BJ (cell line): ENCODE measurements at regions not wholly inside any gene's neighbourhood (a gene's known extent, or its start where the extent isn't known, plus 50 kb on each side); places are given as distances from the start of the nearest gene placed in this dataset.

Experiments
- CTCF ChIA-PET: fragments of 350-600 bp; formaldehyde crosslinking; extraction: SDS; loops from one replicate; lab custom pipeline; 2021; ENCODE audit warnings: antibody characterized with exemption, inconsistent platforms; lab: Yijun Ruan, JAX
- POLR2A ChIA-PET: fragments of 300-600 bp; sonication (Branson Sonifier 250); formaldehyde crosslinking; extraction: SDS; loops from one replicate; lab custom pipeline; 2021; ENCODE audit warnings: antibody characterized with exemption; lab: Charles Lee
- DNase-seq: peaks from one replicate; pipeline ENCODE4 v3.0.0-alpha.2; 2011; ENCODE audit warnings: low read depth
- H3K27me3 ChIP-seq: 2 replicates; pipeline ENCODE4 v1.6.0; 2011; ENCODE audit warnings: low read length; ENCODE audit not compliant: control insufficient read depth, insufficient read depth
- H3K36me3 ChIP-seq: 2 replicates; pipeline ENCODE4 v1.5.1; 2011; ENCODE audit warnings: low read length; ENCODE audit not compliant: control insufficient read depth, insufficient read depth
- H3K4me3 ChIP-seq: 2 replicates; pipeline ENCODE4 v1.5.1; 2011; ENCODE audit warnings: low read depth, mild to moderate bottlenecking, control low read depth, low read length
- TF ChIP-seq, protein P1 (sequence below): IDR thresholded peaks from 2 replicates; pipeline ENCODE4 v1.5.1; 2011; ENCODE audit warnings: low read depth, mild to moderate bottlenecking, control low read depth, inconsistent platforms, low read length, moderate library complexity; ENCODE audit not compliant: insufficient read depth

DNA sequence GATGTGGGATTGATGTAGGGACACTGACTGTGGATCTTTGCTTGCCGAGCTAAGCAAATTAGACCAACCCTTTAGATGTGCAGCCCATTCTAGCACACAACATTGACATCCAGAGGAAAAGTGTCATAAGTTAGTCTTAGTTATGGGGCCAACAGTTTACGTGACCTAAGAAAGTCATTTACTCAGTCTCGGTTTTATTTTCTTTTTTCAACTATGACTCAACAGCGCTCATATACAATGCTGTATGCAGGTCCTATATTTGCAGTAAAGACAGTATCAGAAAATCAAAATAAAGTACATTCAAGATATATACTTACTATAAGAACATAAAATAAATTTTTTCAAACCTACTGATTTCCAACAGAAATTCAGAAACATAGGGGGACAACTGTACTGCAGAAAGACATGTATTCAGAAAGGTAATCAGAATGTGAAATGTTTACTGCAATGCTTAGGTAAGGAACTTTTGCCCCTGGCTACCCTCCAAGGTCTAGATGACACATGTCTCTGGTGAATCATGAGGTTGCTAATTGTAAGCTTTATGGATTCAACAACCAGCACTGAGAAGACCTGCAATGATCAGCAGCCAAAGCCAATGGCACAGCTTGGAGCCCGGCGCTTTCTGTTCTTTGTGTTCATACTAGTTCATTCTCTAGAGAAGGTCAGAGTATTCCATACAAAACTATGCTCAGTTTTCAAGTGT is 317.5 kb upstream of the CNTN6 start:
- no peaks in the 10 kb centered on the region for H3K36me3 ChIP-seq
- CTCF ChIA-PET, result no interaction called here
- POLR2A ChIA-PET, result no interaction called here
- DNase-seq, result no peak
- TF ChIP-seq, protein P1, sequence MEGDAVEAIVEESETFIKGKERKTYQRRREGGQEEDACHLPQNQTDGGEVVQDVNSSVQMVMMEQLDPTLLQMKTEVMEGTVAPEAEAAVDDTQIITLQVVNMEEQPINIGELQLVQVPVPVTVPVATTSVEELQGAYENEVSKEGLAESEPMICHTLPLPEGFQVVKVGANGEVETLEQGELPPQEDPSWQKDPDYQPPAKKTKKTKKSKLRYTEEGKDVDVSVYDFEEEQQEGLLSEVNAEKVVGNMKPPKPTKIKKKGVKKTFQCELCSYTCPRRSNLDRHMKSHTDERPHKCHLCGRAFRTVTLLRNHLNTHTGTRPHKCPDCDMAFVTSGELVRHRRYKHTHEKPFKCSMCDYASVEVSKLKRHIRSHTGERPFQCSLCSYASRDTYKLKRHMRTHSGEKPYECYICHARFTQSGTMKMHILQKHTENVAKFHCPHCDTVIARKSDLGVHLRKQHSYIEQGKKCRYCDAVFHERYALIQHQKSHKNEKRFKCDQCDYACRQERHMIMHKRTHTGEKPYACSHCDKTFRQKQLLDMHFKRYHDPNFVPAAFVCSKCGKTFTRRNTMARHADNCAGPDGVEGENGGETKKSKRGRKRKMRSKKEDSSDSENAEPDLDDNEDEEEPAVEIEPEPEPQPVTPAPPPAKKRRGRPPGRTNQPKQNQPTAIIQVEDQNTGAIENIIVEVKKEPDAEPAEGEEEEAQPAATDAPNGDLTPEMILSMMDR, result no peak
- no peak overlapping the region for H3K4me3 ChIP-seq
- H3K27me3 ChIP-seq, result no peaks in the 10 kb centered on the region

DNA sequence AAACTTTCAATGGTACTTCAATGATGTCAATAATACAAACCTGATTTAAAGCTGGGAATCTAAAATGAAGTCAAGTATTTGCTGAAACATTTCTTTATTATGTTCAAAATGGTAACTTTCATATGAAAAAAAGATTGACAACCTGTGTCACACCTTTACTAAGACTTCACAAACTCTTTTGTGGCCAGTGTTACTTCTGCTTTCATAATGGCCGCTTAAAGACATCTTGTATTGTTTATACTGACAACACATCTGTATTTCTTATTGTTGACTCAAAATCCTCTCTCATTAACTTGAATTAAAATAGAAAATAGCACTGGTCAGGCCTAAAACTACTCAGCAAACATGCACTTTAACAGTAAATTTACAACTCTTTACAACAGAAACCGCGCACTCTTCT is 312.3 kb upstream of the CNTN6 start:
- ChIA-PET CTCF (no interaction called here), POLR2A (no interaction called here)
- TF ChIP-seq, protein P1, result no peak
- H3K27me3 ChIP-seq, result no peaks in the 10 kb centered on the region
- no peaks in the 10 kb centered on the region for H3K36me3 ChIP-seq
- DNase-seq, result no peak
- no peak overlapping the region for H3K4me3 ChIP-seq

DNA sequence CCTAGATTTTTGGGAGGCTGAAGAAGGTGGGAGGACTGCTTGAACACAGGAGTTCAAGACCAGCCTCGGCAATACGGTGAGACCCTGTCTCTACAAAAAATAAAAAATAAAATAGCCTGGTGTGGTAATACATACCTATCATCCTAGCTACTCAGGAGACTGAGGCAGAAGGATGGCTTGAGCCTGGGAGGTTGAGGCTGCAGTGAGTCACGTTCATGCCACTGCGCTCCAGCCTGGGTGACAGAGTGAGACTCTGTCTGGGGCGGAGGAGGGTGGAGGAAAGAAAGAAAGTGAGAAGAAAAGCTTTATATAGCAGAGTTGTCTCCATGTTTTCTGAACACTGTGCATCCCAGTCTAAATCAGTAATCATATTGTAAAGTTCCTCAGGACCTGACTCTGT is 301.4 kb upstream of the CNTN6 start:
- no peak for DNase-seq
- TF ChIP-seq, protein P1, result no peak
- Histone ChIP-seq H3K36me3 (no peaks in the 10 kb centered on the region), H3K4me3 (no peak overlapping the region), H3K27me3 (no peaks in the 10 kb centered on the region)
- CTCF ChIA-PET, result no interaction called here
- POLR2A ChIA-PET, result no interaction called here

DNA sequence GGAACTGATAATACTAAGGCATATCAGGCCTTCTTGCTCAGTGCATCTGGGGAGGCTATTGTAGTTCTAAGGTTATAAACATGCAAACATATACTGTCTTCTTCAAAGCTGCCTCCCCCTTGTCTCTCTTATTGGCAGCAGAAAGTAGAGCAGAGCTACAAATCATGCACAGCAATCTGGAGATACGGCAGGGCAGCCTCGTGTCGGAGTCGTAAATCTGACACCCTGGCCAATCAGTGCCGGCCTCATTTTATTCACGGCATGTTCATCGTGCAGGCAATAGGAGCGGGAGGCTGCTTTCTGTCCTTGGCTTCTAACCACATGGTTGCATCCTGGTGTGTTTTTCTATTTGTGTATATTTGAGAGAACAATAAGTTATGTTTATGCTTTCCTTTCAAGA is 300.2 kb upstream of the CNTN6 start:
- TF ChIP-seq, protein P1, result no peak
- ChIA-PET CTCF (interaction anchor here (0.6 to 0.9 kb wide), 2 partner anchors 24 to 202 kb away, joined by 3 read pairs; no protein-coding TSS in a partner anchor), POLR2A (no interaction called here)
- Histone ChIP-seq H3K27me3 (no peaks in the 10 kb centered on the region), H3K4me3 (no peak overlapping the region), H3K36me3 (no peaks in the 10 kb centered on the region)
- no peak for DNase-seq

DNA sequence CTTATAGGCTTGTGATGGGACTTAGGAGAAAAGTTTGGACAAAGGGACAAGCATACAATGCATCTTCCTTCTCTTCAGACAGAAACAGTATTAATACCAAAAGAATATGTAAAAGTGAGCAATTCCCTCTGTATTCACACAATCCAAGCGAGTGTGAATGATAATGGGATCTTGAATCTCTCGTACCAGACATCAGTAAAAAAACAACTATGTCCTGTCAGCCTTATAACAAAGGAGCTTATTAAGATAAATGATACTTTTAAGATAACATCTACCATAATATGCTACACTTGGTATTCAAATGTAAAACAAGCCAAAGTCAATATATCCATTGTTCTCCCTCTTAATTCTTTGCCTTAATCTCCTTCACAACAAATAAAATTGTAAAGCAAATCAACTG is 288.6 kb upstream of the CNTN6 start:
- Histone ChIP-seq H3K36me3 (no peaks in the 10 kb centered on the region), H3K27me3 (no peaks in the 10 kb centered on the region), H3K4me3 (no peak overlapping the region)
- DNase-seq, result no peak
- ChIA-PET CTCF (no interaction called here), POLR2A (no interaction called here)
- TF ChIP-seq, protein P1, result no peak
